Glutamatergic neuron (in vitro differentiated cells): ENCODE measurements at regions not wholly inside any gene's neighbourhood (a gene's known extent, or its start where the extent isn't known, plus 50 kb on each side); places are given as distances from the start of the nearest gene placed in this dataset.

Experiments used
- DNase-seq: peaks from one replicate; pipeline ENCODE4 v3.0.0; 2022
- H3K27ac Mint-ChIP-seq: one replicate; pipeline ENCODE4 v1.8.0; 2020; ENCODE audit warnings: mild to moderate bottlenecking, mixed read lengths, inconsistent platforms; ENCODE audit not compliant: unreplicated experiment
- H3K27me3 Mint-ChIP-seq: one replicate; pipeline ENCODE4 v1.8.0; 2020; ENCODE audit warnings: mild to moderate bottlenecking, moderate library complexity, mixed read lengths, inconsistent platforms; ENCODE audit not compliant: unreplicated experiment
- H3K36me3 Mint-ChIP-seq: one replicate; pipeline ENCODE4 v1.8.0; 2020; ENCODE audit warnings: mild to moderate bottlenecking, mixed read lengths, inconsistent platforms; ENCODE audit not compliant: unreplicated experiment
- H3K4me1 Mint-ChIP-seq: one replicate; pipeline ENCODE4 v1.8.0; 2020; ENCODE audit warnings: mild to moderate bottlenecking, low read depth, mixed read lengths, inconsistent platforms; ENCODE audit not compliant: unreplicated experiment
- H3K4me3 Mint-ChIP-seq: one replicate; pipeline ENCODE4 v1.8.0; 2020; ENCODE audit warnings: mild to moderate bottlenecking, mixed read lengths, inconsistent platforms; ENCODE audit not compliant: unreplicated experiment
- H3K9me3 Mint-ChIP-seq: one replicate; pipeline ENCODE4 v1.8.0; 2020; ENCODE audit warnings: mild to moderate bottlenecking, moderate library complexity, mixed read lengths, inconsistent platforms; ENCODE audit not compliant: unreplicated experiment
- CTCF ChIP-seq: fragments of 200-600 bp; sonication (generic); IDR thresholded peaks from one replicate; pipeline ENCODE4 v1.5.0; 2021; ENCODE audit not compliant: partially characterized antibody, unreplicated experiment

- TF ChIP-seq CTCF = no peak
- Mint-ChIP-seq H3K36me3 (peaks cover 4% of the 10 kb centered on the region), H3K27me3 (peaks cover 2% of the 10 kb centered on the region), H3K4me3 (no peak overlapping the region), H3K27ac (no peak overlapping the region), H3K4me1 (peaks cover 2% of the 10 kb centered on the region), H3K9me3 (peaks cover 5% of the 10 kb centered on the region)
- no peak for DNase-seq
These were observed 99.1 kb downstream of the SAMD9 start for GRCh38 chr7:93018716-93019115.

GRCh38 chr7:93016681-93017381, 100.9 kb downstream of the SAMD9 start:
- DNase-seq = no peak

GRCh38 chr7:93015779-93016481, 101.8 kb downstream of the SAMD9 start:
- no peaks in the 10 kb centered on the region for H3K36me3 Mint-ChIP-seq
- H3K4me1 Mint-ChIP-seq = peaks cover 2% of the 10 kb centered on the region
- no peak overlapping the region for H3K4me3 Mint-ChIP-seq
- no peak overlapping the region for H3K27ac Mint-ChIP-seq
- no peak for TF ChIP-seq CTCF
- H3K27me3 Mint-ChIP-seq = peaks cover 2% of the 10 kb centered on the region
- no peak for DNase-seq
- no peaks in the 10 kb centered on the region for H3K9me3 Mint-ChIP-seq

More at GRCh38 chr7:93016681-93017381, 100.9 kb downstream of the SAMD9 start:
- peaks cover 2% of the 10 kb centered on the region for H3K27me3 Mint-ChIP-seq
- H3K4me3 Mint-ChIP-seq = no peak overlapping the region
- peaks cover 2% of the 10 kb centered on the region for H3K4me1 Mint-ChIP-seq
- no peaks in the 10 kb centered on the region for H3K36me3 Mint-ChIP-seq
- no peak overlapping the region for H3K27ac Mint-ChIP-seq
- no peaks in the 10 kb centered on the region for H3K9me3 Mint-ChIP-seq
- TF ChIP-seq CTCF = no peak

GRCh38 chr7:93015101-93015778, 102.5 kb downstream of the SAMD9 start:
- H3K27ac Mint-ChIP-seq = no peak overlapping the region
- no peaks in the 10 kb centered on the region for H3K9me3 Mint-ChIP-seq
- peaks cover 2% of the 10 kb centered on the region for H3K4me1 Mint-ChIP-seq
- H3K4me3 Mint-ChIP-seq = no peak overlapping the region
- DNase-seq = no peak
- TF ChIP-seq CTCF = no peak
- no peaks in the 10 kb centered on the region for H3K36me3 Mint-ChIP-seq
- H3K27me3 Mint-ChIP-seq = peaks cover 2% of the 10 kb centered on the region
